ENCODE measurements at regions not wholly inside any gene's neighbourhood (a gene's known extent, or its start where the extent isn't known, plus 50 kb on each side); places are given as distances from the start of the nearest gene placed in this dataset.
A peak's percentile ranks its signal among the peaks of the same experiment; 100 is the strongest.

DNA sequence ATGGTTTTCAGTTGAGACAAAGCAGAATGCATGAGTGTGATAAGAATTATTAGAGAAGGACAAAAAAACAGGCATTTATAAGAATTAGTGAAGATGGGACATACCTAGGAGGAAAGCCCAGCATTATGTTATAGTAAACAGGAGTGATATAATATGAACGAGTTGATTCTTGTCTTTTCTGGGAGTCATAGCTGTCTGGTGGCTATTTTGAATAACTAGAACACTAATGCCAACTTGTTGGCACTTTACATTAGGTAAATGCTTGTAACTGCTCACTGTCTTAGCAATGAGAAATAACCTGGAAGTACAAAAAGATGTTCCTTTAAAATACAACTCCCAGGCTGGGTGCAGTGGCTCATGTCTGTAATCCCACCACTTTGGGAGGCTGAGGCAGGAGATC is 540.8 kb upstream of the SPHKAP start:
- DNase-seq (ENCODE audit: low read depth in 3 of 3, low spot score in 2 of 3): no peak

DNA sequence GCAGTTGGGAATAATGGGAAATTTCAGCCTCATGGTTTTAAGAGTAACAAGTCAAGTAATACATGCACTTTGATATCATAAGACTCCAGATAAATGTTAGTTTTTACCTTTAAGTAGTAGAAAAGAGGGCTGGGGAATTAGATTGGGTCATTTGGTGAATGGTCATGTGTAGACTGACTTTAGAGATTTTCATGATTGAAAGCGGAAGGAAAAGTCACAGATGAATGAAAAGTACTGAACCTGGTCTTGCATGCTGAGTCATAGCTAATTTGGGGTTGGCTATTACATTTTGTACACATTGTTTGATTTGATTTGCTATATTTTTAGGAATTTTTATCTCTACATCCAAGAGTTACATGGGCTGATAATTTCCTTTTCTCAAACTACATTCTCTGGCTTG is 539.4 kb upstream of the SPHKAP start:
- DNase-seq (ENCODE audit: low read depth in 3 of 3, low spot score in 2 of 3): no peak

DNA sequence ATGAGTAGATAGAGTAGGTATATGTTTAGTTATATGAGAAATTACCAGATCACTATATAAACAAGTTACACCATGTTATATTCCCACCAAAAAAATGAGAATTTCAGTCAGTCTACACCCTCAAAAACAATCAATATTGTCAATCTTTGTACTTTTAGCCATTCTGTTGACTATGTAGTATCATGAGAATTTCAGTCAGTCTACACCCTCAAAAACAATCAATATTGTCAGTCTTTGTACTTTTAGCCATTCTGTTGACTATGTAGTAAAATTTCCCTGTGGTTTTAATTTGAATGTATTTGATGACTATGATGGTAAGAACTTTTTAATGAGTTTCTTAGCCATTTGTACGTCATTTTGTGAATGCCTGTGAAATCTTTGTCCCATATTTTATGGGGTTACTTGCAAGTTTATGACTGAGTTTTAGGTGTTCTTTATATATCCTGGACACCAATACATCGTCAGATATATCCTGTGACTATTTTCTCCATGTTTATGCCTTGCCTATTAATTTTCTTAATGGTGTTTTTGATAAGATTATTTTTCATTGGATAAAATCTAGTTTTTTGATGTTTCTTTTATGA is 528.4 kb upstream of the SPHKAP start:
- DNase-seq (ENCODE audit: low read depth in 3 of 3, low spot score in 2 of 3): no peak

DNA sequence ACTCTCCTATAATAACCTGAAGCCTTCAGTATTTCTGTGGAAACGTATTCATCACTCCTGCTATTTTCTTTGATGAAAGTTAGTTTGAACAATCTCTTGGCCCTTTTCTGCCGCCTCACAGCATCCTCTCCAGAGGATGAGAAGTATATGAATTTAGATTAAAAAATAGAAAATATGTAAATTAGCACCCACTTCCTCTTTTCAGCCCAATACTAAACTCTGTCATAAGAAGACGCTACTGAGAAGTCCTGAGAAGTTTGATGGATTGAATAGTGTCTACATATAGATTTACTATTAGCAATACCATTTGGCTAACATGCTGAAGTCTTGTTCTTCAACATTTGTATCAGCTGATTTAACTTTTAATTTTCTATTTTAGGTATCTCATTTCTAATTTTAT is 526.4 kb upstream of the SPHKAP start:
- DNase-seq (ENCODE audit: low read depth in 3 of 3, low spot score in 2 of 3): no peak

DNA sequence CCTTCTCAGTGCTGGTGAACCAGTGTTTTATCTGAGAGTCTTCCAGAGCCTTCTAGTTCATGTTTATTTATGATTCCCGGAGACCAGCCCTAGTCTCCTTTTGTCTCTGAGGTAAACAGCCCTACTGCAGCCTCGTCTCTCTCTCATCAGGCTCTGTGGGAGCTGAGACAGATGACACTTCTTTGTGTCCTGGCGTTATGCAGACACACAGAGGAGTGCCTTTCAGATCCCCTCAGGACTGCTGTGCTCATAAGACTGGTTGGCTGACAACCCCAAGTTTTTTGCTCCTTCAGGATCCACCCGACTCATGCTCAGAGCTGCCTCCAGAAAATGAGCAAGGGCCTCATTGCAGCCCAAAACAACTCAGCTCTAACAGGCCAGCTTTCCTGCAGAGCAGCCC is 523.8 kb upstream of the SPHKAP start:
- DNase-seq (ENCODE audit: low read depth in 3 of 3, low spot score in 2 of 3): no peak

DNA sequence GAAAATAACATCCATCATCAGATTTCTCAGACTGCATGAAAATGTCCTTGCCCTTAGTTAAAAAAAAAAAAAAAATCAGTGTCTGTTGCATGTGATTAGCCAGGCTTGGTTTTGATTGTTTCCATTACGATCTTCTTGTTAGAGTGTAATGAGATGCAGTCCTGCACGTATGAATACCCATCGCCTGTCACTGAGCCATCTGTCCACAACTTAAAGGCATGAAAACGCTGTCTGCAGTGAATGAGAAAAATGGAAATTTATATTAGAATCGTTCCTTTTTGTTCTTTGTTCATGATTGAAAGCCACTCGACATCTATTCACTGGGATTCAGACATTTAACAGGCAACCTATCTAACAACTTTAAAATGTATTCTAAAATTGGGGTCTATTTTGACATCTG is 521.7 kb upstream of the SPHKAP start:
- DNase-seq (ENCODE audit: low read depth in 3 of 3, low spot score in 2 of 3): no peak

DNA sequence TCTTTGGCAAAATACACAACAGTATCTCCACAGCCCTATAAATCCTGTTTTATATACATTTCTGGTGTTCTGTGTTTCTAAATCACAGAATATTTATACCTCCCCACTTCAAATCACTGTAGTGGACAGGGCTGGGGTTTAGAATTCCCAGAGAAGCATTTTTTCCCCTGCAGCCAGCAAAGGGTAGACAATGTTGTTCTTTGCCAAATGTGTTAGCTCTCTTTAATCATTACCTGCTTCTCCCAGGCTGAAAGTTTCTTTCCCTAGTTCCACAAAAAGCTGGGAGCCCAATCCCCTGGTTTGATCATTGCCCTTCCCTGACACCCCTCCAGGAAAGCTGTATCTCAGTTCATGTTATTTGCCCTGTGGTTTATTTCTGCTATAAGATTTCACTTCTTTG is 520.0 kb upstream of the SPHKAP start:
- DNase-seq (ENCODE audit: low read depth in 3 of 3, low spot score in 2 of 3): no peak

DNA sequence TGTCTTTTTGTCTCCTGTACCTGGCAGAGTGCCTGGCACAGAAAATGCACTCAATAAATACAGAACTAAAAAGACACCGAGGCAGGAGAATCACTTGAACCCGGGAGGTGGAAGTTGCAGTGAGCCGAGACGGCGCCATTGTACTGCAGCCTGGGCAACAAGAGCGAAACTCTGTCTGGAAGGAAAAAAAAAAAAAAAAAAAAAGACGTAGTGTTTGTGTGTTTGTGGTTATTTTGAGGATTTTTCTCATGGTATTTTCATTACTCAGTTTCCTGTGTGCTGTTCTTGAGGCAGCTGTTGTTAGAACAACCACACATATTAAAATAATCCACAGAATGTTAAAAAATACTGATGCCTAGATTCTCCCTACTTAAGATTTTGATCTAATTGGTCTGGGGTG is 519.2 kb upstream of the SPHKAP start:
- no peak for DNase-seq (ENCODE audit: low read depth in 3 of 3, low spot score in 2 of 3)

DNA sequence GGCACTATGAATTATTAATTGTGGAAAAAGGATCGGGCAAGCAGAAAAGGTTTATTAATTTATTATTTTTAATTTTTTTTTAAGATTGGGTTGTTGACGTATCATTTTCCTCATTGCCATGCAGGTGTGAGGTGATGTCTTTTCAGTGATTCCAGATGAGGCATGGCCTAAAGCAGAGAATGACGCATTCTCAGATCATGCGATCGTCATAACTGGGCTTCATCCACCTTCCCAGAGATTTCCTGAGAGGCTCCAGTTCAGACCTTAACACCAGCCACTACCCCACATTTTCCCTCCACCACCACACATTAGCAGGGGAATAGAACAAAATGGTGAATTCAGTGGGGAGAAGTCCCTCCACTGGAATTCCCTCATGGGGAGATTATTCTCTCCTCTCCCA is 518.4 kb upstream of the SPHKAP start:
- DNase-seq (ENCODE audit: low read depth in 3 of 3, low spot score in 2 of 3): no peak

DNA sequence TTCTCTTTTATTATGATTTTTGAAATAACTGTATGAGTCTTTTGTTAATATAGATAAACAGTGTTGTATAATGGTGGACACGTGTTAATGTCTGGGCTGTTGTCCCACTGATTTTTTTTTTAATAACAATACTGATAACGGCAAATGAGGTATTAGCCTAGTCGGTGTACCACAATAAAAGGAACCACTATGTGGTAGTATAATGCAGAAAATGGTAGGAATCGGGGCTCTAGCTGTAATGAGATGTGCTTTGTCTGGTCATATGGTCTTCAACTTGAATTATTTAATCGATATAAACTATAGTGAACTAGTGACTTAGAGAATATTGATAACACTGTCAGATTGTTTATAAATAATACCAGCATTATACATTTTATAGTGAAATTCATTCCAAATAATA is 517.9 kb upstream of the SPHKAP start:
- DNase-seq (ENCODE audit: low read depth in 3 of 3, low spot score in 2 of 3): no peak

DNA sequence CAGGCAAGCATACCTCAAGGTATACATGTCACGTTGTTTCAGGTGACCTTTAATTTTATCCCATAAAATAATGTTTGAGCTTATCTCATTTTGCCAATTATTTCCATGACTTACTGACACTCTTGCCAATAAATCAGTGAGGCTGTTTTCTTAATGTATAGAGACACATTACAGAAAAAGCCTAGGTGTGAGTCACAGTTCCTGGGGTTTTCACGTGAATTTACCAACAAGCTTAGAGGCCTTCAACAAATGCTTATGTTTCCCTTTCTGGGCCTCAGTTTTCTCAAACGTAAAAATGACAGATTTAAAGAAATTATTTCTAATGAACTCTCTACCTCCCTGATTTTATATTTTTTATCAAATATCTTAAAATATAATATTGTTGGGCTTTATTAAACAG is 517.5 kb upstream of the SPHKAP start:
- no peak for DNase-seq (ENCODE audit: low read depth in 3 of 3, low spot score in 2 of 3)

DNA sequence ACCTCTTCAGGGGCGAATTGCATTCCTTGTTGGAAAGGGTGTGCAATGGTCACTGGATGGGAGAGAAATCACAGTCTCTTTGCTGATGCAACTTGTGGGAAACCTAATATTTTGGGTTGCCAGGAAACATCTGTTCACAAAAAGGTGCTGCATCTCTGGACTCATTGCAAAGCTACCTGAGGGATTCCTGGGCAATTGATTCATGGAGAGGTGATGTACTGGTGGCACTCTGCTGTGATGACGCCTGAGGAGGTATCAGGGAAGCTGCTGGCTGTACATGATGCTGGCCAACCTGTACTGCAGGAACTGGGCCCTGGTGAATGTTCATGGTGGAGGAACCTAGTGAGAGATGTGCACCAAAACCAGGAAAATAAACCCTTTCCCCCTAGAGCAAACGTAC is 516.0 kb upstream of the SPHKAP start:
- no peak for DNase-seq (ENCODE audit: low read depth in 3 of 3, low spot score in 2 of 3)

DNA sequence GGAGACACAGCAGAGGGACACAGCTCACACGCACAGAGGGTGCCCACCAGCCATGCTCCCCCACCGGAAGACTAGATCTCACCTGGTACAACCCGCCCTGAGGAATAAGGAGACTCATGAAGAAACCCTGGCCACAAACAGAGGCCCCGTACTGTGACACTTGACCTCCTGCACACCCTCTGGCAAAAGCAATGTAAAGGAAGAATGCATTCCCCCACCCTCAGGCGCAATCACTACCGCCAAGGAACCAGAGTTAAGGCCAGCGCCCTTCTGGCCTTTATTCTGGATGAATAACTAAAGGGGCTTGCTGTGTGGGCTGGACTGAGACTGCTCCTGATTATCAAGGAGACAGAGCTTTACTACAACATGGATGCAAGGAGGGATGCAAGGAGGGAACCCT is 509.2 kb upstream of the SPHKAP start:
- DNase-seq (ENCODE audit: low read depth in 3 of 3, low spot score in 2 of 3): no peak

DNA sequence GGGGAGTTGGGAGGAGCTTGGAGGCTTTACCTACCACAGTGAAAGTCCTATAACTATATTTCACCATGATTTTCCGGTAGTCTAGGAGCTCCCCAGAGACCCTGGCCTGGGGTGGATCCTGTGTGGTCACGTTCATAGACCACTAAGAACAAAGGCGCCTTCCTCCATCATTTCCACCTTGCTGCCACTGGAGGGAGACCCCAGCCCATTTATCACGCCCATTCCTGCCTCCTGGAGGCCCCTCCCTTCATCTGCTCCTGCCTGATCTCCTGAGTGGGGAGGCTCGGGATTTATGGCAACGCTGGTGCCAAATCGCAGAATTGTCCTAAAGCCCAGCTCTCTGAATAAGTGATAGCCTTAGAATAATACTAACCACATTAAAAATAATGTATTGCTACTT is 507.6 kb upstream of the SPHKAP start:
- peak in 2 of 3 donors; percentile 19 to 23 for DNase-seq (ENCODE audit: low read depth in 3 of 3, low spot score in 2 of 3)

DNA sequence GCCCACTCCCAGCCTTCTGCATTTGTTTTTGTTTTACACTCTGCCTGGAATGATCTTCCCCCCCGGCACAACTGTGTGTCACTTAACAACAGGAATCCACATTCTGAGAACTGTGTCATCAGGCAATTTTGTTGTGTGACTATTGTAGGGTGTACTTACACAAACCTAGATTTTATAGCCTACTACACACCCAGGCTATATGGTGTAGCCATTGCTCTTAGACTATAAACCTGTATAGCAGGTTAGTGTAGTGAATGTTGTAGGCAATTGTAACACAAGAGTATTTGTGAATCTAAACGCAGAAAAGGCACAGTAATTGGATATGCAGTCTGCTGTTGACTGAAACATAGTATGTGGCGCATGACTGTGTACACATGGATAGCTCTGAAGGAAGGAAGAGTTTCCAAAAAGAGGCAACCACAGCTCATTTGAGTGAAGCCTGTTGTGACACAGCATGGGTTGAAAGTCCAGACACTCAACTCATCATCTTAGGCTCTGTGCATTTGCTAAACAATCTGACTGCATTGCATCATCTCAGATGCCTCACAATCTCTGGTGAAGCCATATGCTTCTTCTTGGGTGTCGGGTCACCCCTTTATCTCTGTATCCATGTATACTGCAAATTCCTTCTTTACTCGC is 506.6 kb upstream of the SPHKAP start:
- no peak for DNase-seq (ENCODE audit: low read depth in 3 of 3, low spot score in 2 of 3)

DNA sequence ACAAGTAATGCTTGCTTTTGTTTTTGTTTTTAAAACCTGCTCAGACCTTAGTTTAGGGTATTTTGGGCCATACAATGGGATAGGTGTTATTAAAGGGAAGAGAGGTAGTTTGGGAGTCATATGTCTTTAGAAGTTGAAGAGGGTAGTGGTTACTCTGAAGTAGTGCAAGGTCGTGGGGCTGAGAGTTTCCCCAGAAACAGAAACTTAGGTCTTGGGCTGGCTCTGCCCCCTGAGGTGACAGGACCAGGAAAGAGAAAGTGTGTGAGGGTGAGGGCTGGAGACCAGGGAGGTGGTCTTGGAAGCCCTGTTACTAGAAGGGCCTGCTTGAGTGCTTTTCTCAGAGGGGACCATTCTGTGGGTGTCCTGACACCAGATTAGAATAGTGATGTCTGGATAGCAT is 500.5 kb upstream of the SPHKAP start:
- no peak for DNase-seq (ENCODE audit: low read depth in 3 of 3, low spot score in 2 of 3)

DNA sequence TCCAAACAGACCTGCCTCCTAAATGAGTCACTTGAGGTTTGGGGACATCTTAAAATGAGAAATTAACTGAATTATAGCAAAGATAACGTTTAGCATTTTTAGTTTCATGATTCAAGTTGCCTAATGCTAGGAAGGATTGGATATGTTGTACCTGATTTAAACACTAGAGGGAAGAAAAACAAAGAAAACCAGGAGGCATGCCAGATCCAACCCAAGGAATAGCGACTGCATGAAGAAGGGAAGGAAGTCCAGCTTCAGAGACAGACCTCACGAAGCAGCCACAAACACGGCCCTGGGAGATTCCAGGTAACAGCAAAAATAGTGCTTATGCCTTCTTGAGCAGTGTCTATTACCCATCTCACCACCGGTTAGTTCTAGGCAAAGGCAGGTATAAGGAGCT is 499.9 kb upstream of the SPHKAP start:
- DNase-seq (ENCODE audit: low read depth in 3 of 3, low spot score in 2 of 3): no peak

DNA sequence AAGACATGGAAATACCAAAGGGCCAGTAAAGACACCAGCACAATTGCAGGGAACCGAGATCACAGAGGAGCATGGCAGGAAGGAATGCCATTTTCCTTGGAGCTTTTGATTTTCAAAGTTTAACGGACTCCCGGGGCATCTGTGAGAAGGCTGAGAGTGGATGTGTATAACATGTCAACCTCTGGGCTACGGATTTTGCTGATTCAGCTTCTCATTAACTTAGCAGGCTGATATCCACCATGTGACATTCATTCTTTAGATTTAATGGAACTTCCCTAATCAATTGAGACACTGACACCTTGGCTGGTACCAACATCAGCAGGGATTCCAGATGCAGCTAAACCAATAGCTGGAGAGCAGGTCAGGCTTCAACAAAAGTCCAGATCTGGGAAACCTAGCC is 496.6 kb upstream of the SPHKAP start:
- no peak for DNase-seq (ENCODE audit: low read depth in 3 of 3, low spot score in 2 of 3)

DNA sequence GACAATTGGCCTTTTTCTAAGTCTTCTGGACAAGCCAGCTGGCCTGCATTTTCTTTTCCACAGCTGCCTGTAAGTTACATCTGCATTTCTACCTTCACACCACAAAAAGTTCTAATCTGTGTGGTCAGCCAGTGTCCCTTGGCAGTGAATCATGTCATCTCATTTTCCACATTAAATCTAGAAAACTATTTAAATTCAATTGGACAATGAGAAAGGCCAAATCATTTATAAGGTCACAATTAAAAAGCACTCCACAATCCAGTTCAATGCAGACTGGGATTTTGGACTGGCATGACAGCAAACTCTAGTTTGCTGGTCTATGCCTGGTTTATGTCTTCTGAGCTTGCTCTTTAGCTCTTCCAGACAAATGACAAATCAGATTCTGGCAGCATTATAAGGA is 494.2 kb upstream of the SPHKAP start:
- DNase-seq (ENCODE audit: low read depth in 3 of 3, low spot score in 2 of 3): no peak

DNA sequence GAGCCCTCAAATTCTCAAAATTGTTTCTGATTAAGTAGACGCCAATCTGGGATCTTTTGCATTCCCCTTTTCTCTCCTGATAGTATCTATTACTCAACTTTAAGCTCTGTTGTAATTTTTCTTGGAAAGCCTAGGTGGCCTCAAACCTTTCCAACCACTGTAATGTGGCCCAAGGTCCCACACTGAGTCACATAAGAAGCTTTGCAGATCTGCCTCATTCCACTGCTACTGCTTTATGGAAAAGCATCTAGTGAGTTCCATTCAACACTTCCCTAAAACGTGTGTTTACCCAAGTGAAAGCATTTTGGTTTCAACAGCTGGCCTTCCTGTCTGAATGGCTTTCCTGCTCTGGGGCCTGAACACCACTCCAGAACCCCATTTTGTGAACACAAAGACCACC is 493.6 kb upstream of the SPHKAP start:
- DNase-seq (ENCODE audit: low read depth in 3 of 3, low spot score in 2 of 3): no peak

DNA sequence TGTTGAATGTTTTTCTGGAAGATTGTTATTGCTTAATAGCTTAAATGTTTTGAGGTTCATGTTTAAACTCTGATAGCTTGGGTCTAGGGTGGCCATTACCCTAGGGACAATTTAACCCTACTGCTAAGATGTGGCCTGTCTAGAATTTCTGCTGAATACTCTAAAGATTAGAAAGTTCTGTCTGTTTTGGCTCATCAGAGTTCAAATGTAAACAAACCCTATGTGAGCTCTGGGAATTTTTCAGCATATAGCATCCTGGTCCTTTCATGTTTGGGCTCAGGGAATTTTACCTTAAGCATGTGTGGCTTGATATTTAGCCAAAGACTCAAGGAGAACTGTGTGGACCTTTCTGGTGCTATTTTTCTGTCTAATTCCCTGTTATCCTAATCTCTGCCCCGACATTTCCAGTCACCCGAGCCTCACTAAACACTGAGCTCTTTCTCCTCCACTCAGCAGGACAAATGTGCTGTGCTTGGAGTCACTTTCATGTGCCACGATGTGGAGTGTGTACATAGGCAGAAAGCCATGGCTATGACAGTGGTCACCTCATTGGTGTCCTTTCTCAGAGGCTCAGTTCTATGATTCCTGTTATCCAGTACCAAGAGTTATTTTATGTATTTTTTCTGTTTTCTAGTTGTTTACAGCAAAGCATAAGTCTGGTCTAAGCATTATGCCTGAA is 492.5 kb upstream of the SPHKAP start:
- DNase-seq (ENCODE audit: low read depth in 3 of 3, low spot score in 2 of 3): no peak

DNA sequence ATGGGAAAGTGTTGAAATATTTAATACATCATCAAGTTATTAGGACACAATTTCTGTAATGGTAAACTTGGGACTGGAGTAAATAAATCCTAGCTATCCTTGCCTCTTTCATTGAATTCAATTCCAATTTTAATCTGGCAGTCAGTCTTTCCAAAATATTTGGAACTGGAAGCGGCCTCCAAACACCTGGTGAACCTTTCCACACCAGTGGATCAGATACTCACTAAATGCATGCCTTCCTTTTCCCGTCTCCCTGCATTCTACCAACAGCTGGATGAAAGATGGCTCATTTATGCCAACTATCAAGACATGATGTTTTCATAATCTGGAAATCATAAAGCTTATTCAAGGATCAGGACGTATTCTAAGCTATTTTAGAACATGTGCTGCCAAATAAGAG is 488.2 kb upstream of the SPHKAP start:
- no peak for DNase-seq (ENCODE audit: low read depth in 3 of 3, low spot score in 2 of 3)

DNA sequence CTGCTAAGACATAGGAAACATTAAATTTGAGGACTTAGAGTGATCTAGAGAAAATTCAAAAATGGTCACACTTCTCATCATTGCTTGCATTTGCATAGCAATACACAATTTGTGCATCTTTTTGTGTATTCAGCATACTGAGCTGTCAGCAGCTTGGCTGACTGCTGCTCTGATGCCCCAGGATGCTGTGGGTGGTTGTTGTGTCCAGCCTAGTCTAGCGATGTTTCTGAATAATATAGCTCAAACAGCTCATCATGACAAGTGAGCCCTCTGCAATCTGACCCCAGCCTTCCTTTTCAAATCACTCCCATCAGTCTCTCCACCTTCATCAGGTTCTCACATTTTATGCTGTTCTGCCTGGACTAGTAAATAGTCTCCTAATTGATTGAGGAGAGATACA is 483.7 kb upstream of the SPHKAP start:
- DNase-seq (ENCODE audit: low read depth in 3 of 3, low spot score in 2 of 3): no peak
